IMR-90 (cell line): ENCODE measurements at regions not wholly inside any gene's neighbourhood (a gene's known extent, or its start where the extent isn't known, plus 50 kb on each side); places are given as distances from the start of the nearest gene placed in this dataset.
"Not testable (repeated sequence)": the region's sequence is repeated elsewhere in the genome, so short reads cannot be mapped to it uniquely, and the experiment has no call there.

Source experiments
- ATAC-seq: fragments of 200-7000 bp; cut with Tn5 transposase; 2 replicates; pipeline ENCODE4 v1.9.1; 2020; ENCODE audit warnings: low read depth, mild to moderate bottlenecking, moderate library complexity
- BruUV-seq: library from RNA; stranded (reverse); fragments of 400-500 nt; replicated peaks from 2 replicates; lab custom pipeline; 2021; lab: Mats Ljungman, UMichigan
- CTCF ChIA-PET: fragments of 300-600 bp; formaldehyde crosslinking; extraction: SDS; loops from one replicate; lab custom pipeline; 2021; ENCODE audit warnings: antibody characterized with exemption; lab: Yijun Ruan, JAX
- POLR2A ChIA-PET: fragments of 300-600 bp; sonication (Branson Sonifier 250); formaldehyde crosslinking; loops from one replicate; lab custom pipeline; 2022; ENCODE audit warnings: antibody characterized with exemption; ENCODE audit not compliant: unreplicated experiment; lab: Charles Lee
- DNase-seq: peaks from one replicate; pipeline ENCODE4 v3.0.0; 2013
- H2AFZ ChIP-seq: replicated peaks from 2 replicates; pipeline ENCODE3; 2013; ENCODE audit warnings: low read length, mild to moderate bottlenecking; ENCODE audit not compliant: poor library complexity
- H2AK5ac ChIP-seq: 2 replicates; pipeline ENCODE4 v1.6.1; 2013; ENCODE audit warnings: low read depth, low read length, inconsistent platforms
- H2AK9ac ChIP-seq: replicated peaks from 2 replicates; pipeline ENCODE3; 2013; ENCODE audit warnings: mild to moderate bottlenecking, low read depth, low read length, moderate library complexity; ENCODE audit not compliant: poor library complexity
- H2BK120ac ChIP-seq: 2 replicates; pipeline ENCODE4 v1.6.1; 2013; ENCODE audit warnings: low read depth, low read length, inconsistent platforms
- H2BK15ac ChIP-seq: 3 replicates; pipeline ENCODE4 v1.6.1; 2013; ENCODE audit warnings: low read depth, low read length, inconsistent platforms
- H2BK20ac ChIP-seq: 2 replicates; pipeline ENCODE4 v1.6.1; 2013; ENCODE audit warnings: low read depth, mild to moderate bottlenecking, inconsistent platforms, low read length, moderate library complexity
- H2BK5ac ChIP-seq: 2 replicates; pipeline ENCODE4 v1.6.1; 2013; ENCODE audit warnings: mild to moderate bottlenecking, low read depth, low read length, inconsistent platforms; ENCODE audit not compliant: poor library complexity, severe bottlenecking
- H3K14ac ChIP-seq: replicated peaks from 2 replicates; pipeline ENCODE4 v1.6.1; 2013; ENCODE audit warnings: low read depth, low read length, inconsistent platforms
- H3K18ac ChIP-seq: 2 replicates; pipeline ENCODE4 v1.6.1; 2013; ENCODE audit warnings: low read depth, low read length, control low read depth
- H3K23ac ChIP-seq: 2 replicates; pipeline ENCODE4 v1.6.1; 2013; ENCODE audit warnings: low read depth, low read length, inconsistent platforms
- H3K27ac ChIP-seq: 2 replicates; pipeline ENCODE4 v1.5.1; 2013; ENCODE audit warnings: mild to moderate bottlenecking, control low read depth, low read length; ENCODE audit not compliant: insufficient read depth
- H3K27me3 ChIP-seq: 2 replicates; pipeline ENCODE4 v1.6.1; 2013; ENCODE audit warnings: low read length; ENCODE audit not compliant: control insufficient read depth, insufficient read depth
- H3K36me3 ChIP-seq: 2 replicates; pipeline ENCODE4 v1.6.1; 2013; ENCODE audit warnings: low read length, mixed read lengths; ENCODE audit not compliant: control insufficient read depth, insufficient read depth
- H3K4ac ChIP-seq: 2 replicates; pipeline ENCODE4 v1.6.1; 2013; ENCODE audit warnings: low read depth, low read length, inconsistent platforms
- H3K4me1 ChIP-seq: 2 replicates; pipeline ENCODE4 v1.6.1; 2013; ENCODE audit warnings: low read length, mixed read lengths; ENCODE audit not compliant: control insufficient read depth, insufficient read depth
- H3K4me2 ChIP-seq: 2 replicates; pipeline ENCODE4 v1.6.1; 2013; ENCODE audit warnings: low read depth, mild to moderate bottlenecking, control low read depth, low read length, moderate library complexity
- H3K4me3 ChIP-seq: 2 replicates; pipeline ENCODE4 v1.5.1; 2013; ENCODE audit warnings: low read depth, mild to moderate bottlenecking, control low read depth, low read length, moderate library complexity; ENCODE audit not compliant: insufficient read depth
- H3K56ac ChIP-seq: 2 replicates; pipeline ENCODE4 v1.6.1; 2013; ENCODE audit warnings: low read length, inconsistent platforms; ENCODE audit not compliant: insufficient read depth; ENCODE audit errors: extremely low read depth
- H3K79me1 ChIP-seq, 2 experiments: 2 replicates each; pipeline ENCODE4 v1.6.1; 2013; ENCODE audit warnings: low read length in 2 of 2, inconsistent platforms in 1 of 2, low read depth in 1 of 2
- H3K9ac ChIP-seq: 2 replicates; pipeline ENCODE4 v1.6.1; 2013; ENCODE audit warnings: low read depth, low read length, control low read depth
- H3K9me1 ChIP-seq: 2 replicates; pipeline ENCODE4 v1.6.1; 2013; ENCODE audit warnings: low read length, inconsistent platforms; ENCODE audit not compliant: insufficient read depth
- H3K9me3 ChIP-seq: 2 replicates; pipeline ENCODE4 v1.6.1; 2013; ENCODE audit warnings: low read length; ENCODE audit not compliant: control insufficient read depth, insufficient read depth
- H4K20me1 ChIP-seq: 2 replicates; pipeline ENCODE4 v1.6.1; 2013; ENCODE audit warnings: low read length, inconsistent platforms; ENCODE audit not compliant: insufficient read depth
- H4K5ac ChIP-seq: 2 replicates; pipeline ENCODE4 v1.6.1; 2013; ENCODE audit warnings: mild to moderate bottlenecking, low read depth, low read length, control low read depth
- H4K8ac ChIP-seq, 2 experiments: 2 replicates each; pipeline ENCODE4 v1.6.1; 2013; ENCODE audit warnings: low read depth in 2 of 2, low read length in 2 of 2, control low read depth in 1 of 2, inconsistent platforms in 1 of 2
- H4K91ac ChIP-seq: 2 replicates; pipeline ENCODE4 v1.6.1; 2013; ENCODE audit warnings: low read depth, low read length, inconsistent platforms; ENCODE audit not compliant: insufficient read depth
- WGBS, 2 experiments: methylation state at CpG; one replicate each; pipeline versions ENCODE4 v1.1.5 to v1.1.7; 2013; ENCODE audit warnings: missing lambda C conversion rate in 2 of 2; ENCODE audit not compliant: insufficient read length in 1 of 2; ENCODE audit errors: extremely low coverage in 2 of 2; 5-methylcytosine and 5-hydroxymethylcytosine counted together
- dilution Hi-C: fragments of 300-500 bp; cut with HindIII; formaldehyde crosslinking; loops from one replicate; pipeline ENCODE4 v1.14.3; 2018; ENCODE audit warnings: low sequenced_read_pairs; ENCODE audit not compliant: unreplicated experiment
- in situ Hi-C: fragments of 300-500 bp; cut with MboI; formaldehyde crosslinking; loops from 3 replicates; pipeline ENCODE4 v1.14.3; 2019; ENCODE audit warnings: low sequenced_read_pairs, inconsistent platforms, mixed read lengths
- intact Hi-C: fragments of 100-400 bp; cut with micrococcal nuclease; formaldehyde crosslinking; loops from 2 replicates; pipeline ENCODE4 v1.10.0; 2022

DNA sequence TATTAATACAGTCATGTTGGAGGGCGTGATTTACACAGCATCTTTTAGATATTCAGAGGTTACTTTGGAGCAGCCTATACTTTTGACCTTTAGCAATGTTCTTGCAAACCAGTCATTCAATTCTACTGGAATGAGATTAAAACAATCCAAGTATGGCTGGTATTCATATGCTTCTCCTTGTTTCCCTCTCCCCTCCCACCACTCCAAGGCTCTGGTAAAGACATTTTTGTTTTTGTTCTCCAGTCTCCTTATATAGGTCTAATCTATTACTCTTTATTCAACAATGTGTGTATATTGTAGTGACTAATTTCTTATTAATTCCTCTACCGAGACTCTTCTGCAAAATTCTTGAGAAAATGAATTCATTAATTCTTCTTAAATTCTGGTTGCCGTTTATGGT, 465.1 kb upstream of the ZNF337 start:
- H3K4me2 ChIP-seq, H4K5ac ChIP-seq, in situ Hi-C loops, CTCF ChIA-PET, H3K9ac ChIP-seq, POLR2A ChIA-PET, H3K27ac ChIP-seq, H3K4me1 ChIP-seq, H2BK120ac ChIP-seq, H4K20me1 ChIP-seq, H3K14ac ChIP-seq, H2AFZ ChIP-seq, H3K4ac ChIP-seq, H3K79me1 ChIP-seq, H3K23ac ChIP-seq, intact Hi-C loops, H2BK15ac ChIP-seq, dilution Hi-C loops, H3K56ac ChIP-seq, H4K8ac ChIP-seq, H2AK9ac ChIP-seq, H2BK5ac ChIP-seq, H2AK5ac ChIP-seq, H3K36me3 ChIP-seq, H3K27me3 ChIP-seq, H4K91ac ChIP-seq, H3K4me3 ChIP-seq, H3K9me1 ChIP-seq, DNase-seq, H2BK20ac ChIP-seq, H3K9me3 ChIP-seq, ATAC-seq, BruUV-seq, H3K18ac ChIP-seq: not testable (repeated sequence)
- no CpG with 5 or more reads among the region's 3 CpGs for WGBS, 2 experiments

DNA sequence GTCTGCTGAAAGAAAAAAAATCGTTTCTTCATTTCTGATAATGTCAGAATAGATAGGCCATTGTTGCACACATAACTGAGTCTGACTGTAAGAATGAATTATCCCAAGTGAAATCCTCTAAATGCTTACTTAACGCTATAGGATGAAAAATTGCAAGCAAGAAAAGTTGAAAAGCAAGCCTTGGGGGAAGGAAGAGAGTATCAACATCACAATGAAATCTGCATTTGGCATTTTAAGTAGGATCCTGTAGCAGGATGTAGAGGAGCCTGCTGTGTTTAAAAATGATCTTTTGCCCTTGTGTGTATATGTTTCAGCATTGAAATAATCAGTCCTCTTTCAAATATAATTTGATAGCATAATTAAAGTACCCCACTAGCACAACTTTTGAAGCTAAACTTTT, 464.3 kb upstream of the ZNF337 start:
- H3K4ac ChIP-seq, H3K27me3 ChIP-seq, H2BK120ac ChIP-seq, ATAC-seq, H3K18ac ChIP-seq, CTCF ChIA-PET, H3K9me1 ChIP-seq, H2AFZ ChIP-seq, H3K4me2 ChIP-seq, H3K14ac ChIP-seq, H3K79me1 ChIP-seq, H3K27ac ChIP-seq, dilution Hi-C loops, H3K56ac ChIP-seq, H4K20me1 ChIP-seq, BruUV-seq, H3K36me3 ChIP-seq, DNase-seq, H4K5ac ChIP-seq, in situ Hi-C loops, H2BK5ac ChIP-seq, intact Hi-C loops, POLR2A ChIA-PET, H3K9ac ChIP-seq, H2BK15ac ChIP-seq, H3K4me1 ChIP-seq, H4K8ac ChIP-seq, H3K4me3 ChIP-seq, H2AK9ac ChIP-seq, H4K91ac ChIP-seq, H2AK5ac ChIP-seq, H3K9me3 ChIP-seq, H2BK20ac ChIP-seq, H3K23ac ChIP-seq: not testable (repeated sequence)
- WGBS, 2 experiments = no CpG with 5 or more reads among the region's 2 CpGs
